ENCODE measurements at regions not wholly inside any gene's neighbourhood (a gene's known extent, or its start where the extent isn't known, plus 50 kb on each side); places are given as distances from the start of the nearest gene placed in this dataset.

GRCh38 chr9:38227656-38228055, 158.6 kb upstream of the SHB start:
- DNase-seq (ENCODE audit: low read depth), result no peak

GRCh38 chr9:38227061-38227540, 158.1 kb upstream of the SHB start:
- DNase-seq (ENCODE audit: low read depth), result peak; percentile 13

- no peak for DNase-seq (ENCODE audit: low read depth)
These were observed 157.5 kb upstream of the SHB start for GRCh38 chr9:38226491-38226951.

- DNase-seq (ENCODE audit: low read depth), result no peak
These were observed 155.9 kb upstream of the SHB start for GRCh38 chr9:38224941-38225340.

- DNase-seq (ENCODE audit: low read depth), result no peak
These were observed 147.5 kb upstream of the SHB start for GRCh38 chr9:38216572-38216971.

GRCh38 chr9:38215465-38215864, 146.4 kb upstream of the SHB start:
- DNase-seq (ENCODE audit: low read depth), result no peak

- no peak for DNase-seq (ENCODE audit: low read depth)
These were observed 145.4 kb upstream of the SHB start for GRCh38 chr9:38214432-38214831.

GRCh38 chr9:38213631-38214299, 144.7 kb upstream of the SHB start:
- no peak for DNase-seq (ENCODE audit: low read depth)

GRCh38 chr9:38212016-38212415, 143.0 kb upstream of the SHB start:
- no peak for DNase-seq (ENCODE audit: low read depth)

GRCh38 chr9:38211002-38211401, 142.0 kb upstream of the SHB start:
- DNase-seq (ENCODE audit: low read depth), result no peak

- DNase-seq (ENCODE audit: low read depth), result no peak
These were observed 139.3 kb upstream of the SHB start for GRCh38 chr9:38208206-38208901.

GRCh38 chr9:38207247-38207778, 138.3 kb upstream of the SHB start:
- DNase-seq (ENCODE audit: low read depth), result no peak

GRCh38 chr9:38205279-38205678, 136.3 kb upstream of the SHB start:
- no peak for DNase-seq (ENCODE audit: low read depth)

GRCh38 chr9:38202336-38202938, 133.4 kb upstream of the SHB start:
- DNase-seq (ENCODE audit: low read depth), result no peak

- no peak for DNase-seq (ENCODE audit: low read depth)
These were observed 132.8 kb upstream of the SHB start for GRCh38 chr9:38201844-38202243.

GRCh38 chr9:38200431-38200830, 131.4 kb upstream of the SHB start:
- no peak for DNase-seq (ENCODE audit: low read depth)

GRCh38 chr9:38198140-38198539, 129.1 kb upstream of the SHB start:
- DNase-seq (ENCODE audit: low read depth), result no peak

- DNase-seq (ENCODE audit: low read depth), result no peak
These were observed 127.7 kb upstream of the SHB start for GRCh38 chr9:38196714-38197113.

GRCh38 chr9:38195737-38196161, 126.7 kb upstream of the SHB start:
- no peak for DNase-seq (ENCODE audit: low read depth)

GRCh38 chr9:38194870-38195269, 125.8 kb upstream of the SHB start:
- no peak for DNase-seq (ENCODE audit: low read depth)

- DNase-seq (ENCODE audit: low read depth), result no peak
These were observed 123.8 kb upstream of the SHB start for GRCh38 chr9:38192731-38193265.

GRCh38 chr9:38186404-38187115, 117.5 kb upstream of the SHB start:
- DNase-seq (ENCODE audit: low read depth), result no peak
